ENCODE measurements at regions not wholly inside any gene's neighbourhood (a gene's known extent, or its start where the extent isn't known, plus 50 kb on each side); places are given as distances from the start of the nearest gene placed in this dataset.

DNA sequence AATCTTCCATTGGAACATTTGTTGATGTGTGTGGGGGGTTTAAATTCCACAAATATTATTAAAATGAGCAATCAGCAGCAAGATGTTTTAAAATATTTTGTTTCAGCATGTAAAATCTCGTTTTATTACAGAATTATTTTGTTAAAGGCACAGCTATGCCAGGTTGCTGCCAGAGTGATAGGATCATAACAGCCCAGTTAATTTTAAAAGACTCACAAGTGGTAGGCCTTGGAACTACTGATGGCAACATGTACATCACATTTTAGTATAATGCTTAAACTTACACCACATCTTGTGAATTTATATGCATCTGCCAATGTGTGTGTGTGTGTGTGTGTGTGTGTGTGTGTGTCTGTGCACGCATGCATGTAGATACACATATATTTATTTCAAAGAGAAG lies 97.8 kb upstream of the SPRY1 start:
- H3K23ac ChIP-seq (ENCODE audit: low read depth, low read length) = no peak overlapping the region
- DNase-seq (no peak), ATAC-seq (ENCODE audit: low read depth) (peak; percentile 56)
- H4K20me1 ChIP-seq (ENCODE audit: insufficient read depth, low read length) = no peaks in the 10 kb centered on the region
- no peak overlapping the region for H2AK9ac ChIP-seq (replicated peaks; ENCODE audit: low read depth, low read length, poor library complexity)
- no peaks in the 10 kb centered on the region; the same call in 1 of the 2 replicates for H3K9me1 ChIP-seq (ENCODE audit: insufficient read depth, low read length)
- no peaks in the 10 kb centered on the region for H3K36me3 ChIP-seq (ENCODE audit: control insufficient read depth, insufficient read depth, low read length)
- no peak overlapping the region for H4K91ac ChIP-seq (ENCODE audit: insufficient read depth, low read depth, low read length)
- H3K14ac ChIP-seq (replicated peaks; ENCODE audit: low read depth, low read length) = no peak overlapping the region
- in situ Hi-C loops (cut with MboI; ENCODE audit: low sequenced_read_pairs) (no loop called here), intact Hi-C loops (cut with micrococcal nuclease) (no loop called here), dilution Hi-C loops (cut with HindIII; ENCODE audit: low sequenced_read_pairs, unreplicated experiment) (no loop called here)
- no peak overlapping the region for H3K56ac ChIP-seq (ENCODE audit: extremely low read depth, insufficient read depth, low read length)
- H3K9ac ChIP-seq (ENCODE audit: low read depth, low read length) = no peak overlapping the region
- H2AFZ ChIP-seq (replicated peaks; ENCODE audit: low read length, poor library complexity) = no peak overlapping the region
- CTCF ChIA-PET = no interaction called here
- no peak overlapping the region for H3K4me3 ChIP-seq (ENCODE audit: insufficient read depth, low read depth, low read length)
- no peak for TF ChIP-seq RAD21 (IDR thresholded peaks at IDR 0.05; ENCODE audit: low read length)
- TF ChIP-seq POLR2A (IDR thresholded peaks at IDR 0.05; ENCODE audit: low read depth, low read length) = no peak
- no peak for TF ChIP-seq MXI1 (IDR thresholded peaks at IDR 0.05; ENCODE audit: borderline replicate concordance, low read depth, low read length)
- TF ChIP-seq MAZ (IDR thresholded peaks at IDR 0.05; ENCODE audit: borderline replicate concordance, low read depth, low read length) = no peak
- TF ChIP-seq RCOR1 (IDR thresholded peaks at IDR 0.05; ENCODE audit: insufficient replicate concordance, low read length) = no peak
- TF ChIP-seq RFX5 (IDR thresholded peaks at IDR 0.05; ENCODE audit: low read depth, low read length) = no peak
- TF ChIP-seq, protein P1, sequence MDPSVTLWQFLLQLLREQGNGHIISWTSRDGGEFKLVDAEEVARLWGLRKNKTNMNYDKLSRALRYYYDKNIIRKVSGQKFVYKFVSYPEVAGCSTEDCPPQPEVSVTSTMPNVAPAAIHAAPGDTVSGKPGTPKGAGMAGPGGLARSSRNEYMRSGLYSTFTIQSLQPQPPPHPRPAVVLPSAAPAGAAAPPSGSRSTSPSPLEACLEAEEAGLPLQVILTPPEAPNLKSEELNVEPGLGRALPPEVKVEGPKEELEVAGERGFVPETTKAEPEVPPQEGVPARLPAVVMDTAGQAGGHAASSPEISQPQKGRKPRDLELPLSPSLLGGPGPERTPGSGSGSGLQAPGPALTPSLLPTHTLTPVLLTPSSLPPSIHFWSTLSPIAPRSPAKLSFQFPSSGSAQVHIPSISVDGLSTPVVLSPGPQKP (IDR thresholded peaks at IDR 0.05; ENCODE audit: borderline replicate concordance, low read depth, low read length) = no peak
- TF ChIP-seq NFE2L2 (IDR thresholded peaks at IDR 0.05; ENCODE audit: low read depth, low read length) = no peak
- TF ChIP-seq FOS (IDR thresholded peaks at IDR 0.05; ENCODE audit: low read depth, low read length) = no peak
- TF ChIP-seq, protein P2, sequence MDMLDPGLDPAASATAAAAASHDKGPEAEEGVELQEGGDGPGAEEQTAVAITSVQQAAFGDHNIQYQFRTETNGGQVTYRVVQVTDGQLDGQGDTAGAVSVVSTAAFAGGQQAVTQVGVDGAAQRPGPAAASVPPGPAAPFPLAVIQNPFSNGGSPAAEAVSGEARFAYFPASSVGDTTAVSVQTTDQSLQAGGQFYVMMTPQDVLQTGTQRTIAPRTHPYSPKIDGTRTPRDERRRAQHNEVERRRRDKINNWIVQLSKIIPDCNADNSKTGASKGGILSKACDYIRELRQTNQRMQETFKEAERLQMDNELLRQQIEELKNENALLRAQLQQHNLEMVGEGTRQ (IDR thresholded peaks at IDR 0.05; ENCODE audit: low read depth, low read length) = no peak
- no peak for TF ChIP-seq SMC3 (IDR thresholded peaks at IDR 0.05; ENCODE audit: low read depth, low read length)
- TF ChIP-seq MAFK (IDR thresholded peaks at IDR 0.05; ENCODE audit: low read depth, low read length) = no peak
- TF ChIP-seq, protein P3, sequence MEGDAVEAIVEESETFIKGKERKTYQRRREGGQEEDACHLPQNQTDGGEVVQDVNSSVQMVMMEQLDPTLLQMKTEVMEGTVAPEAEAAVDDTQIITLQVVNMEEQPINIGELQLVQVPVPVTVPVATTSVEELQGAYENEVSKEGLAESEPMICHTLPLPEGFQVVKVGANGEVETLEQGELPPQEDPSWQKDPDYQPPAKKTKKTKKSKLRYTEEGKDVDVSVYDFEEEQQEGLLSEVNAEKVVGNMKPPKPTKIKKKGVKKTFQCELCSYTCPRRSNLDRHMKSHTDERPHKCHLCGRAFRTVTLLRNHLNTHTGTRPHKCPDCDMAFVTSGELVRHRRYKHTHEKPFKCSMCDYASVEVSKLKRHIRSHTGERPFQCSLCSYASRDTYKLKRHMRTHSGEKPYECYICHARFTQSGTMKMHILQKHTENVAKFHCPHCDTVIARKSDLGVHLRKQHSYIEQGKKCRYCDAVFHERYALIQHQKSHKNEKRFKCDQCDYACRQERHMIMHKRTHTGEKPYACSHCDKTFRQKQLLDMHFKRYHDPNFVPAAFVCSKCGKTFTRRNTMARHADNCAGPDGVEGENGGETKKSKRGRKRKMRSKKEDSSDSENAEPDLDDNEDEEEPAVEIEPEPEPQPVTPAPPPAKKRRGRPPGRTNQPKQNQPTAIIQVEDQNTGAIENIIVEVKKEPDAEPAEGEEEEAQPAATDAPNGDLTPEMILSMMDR (conservative IDR thresholded peaks at IDR 0.05; ENCODE audit: low read depth, low read length) = no peak
- no peak for TF ChIP-seq BHLHE40 (IDR thresholded peaks at IDR 0.05; ENCODE audit: low read depth, low read length)
- TF ChIP-seq CHD1 (IDR thresholded peaks at IDR 0.05; ENCODE audit: low read depth, low read length) = no peak
- no peak for TF ChIP-seq CEBPB (IDR thresholded peaks at IDR 0.05; ENCODE audit: low read depth, low read length)
- no peak overlapping the region for H2BK120ac ChIP-seq (ENCODE audit: low read depth, low read length)
- H3K18ac ChIP-seq (ENCODE audit: low read depth, low read length) = peak overlapping the region; percentile 67
- no peak overlapping the region for H3K4me2 ChIP-seq (ENCODE audit: low read depth, low read length)
- no peaks in the 10 kb centered on the region for H3K9me3 ChIP-seq (ENCODE audit: control insufficient read depth, insufficient read depth, low read length)
- no peak overlapping the region for H3K4ac ChIP-seq (ENCODE audit: low read depth, low read length)
- peak overlapping the region; percentile 1 for H2BK5ac ChIP-seq (ENCODE audit: low read depth, low read length, poor library complexity, severe bottlenecking)
- no peak overlapping the region for H4K5ac ChIP-seq (ENCODE audit: low read depth, low read length)
- H3K27ac ChIP-seq (ENCODE audit: insufficient read depth, low read length) = peak overlapping the region; percentile 64; the same call in 1 of the 2 replicates
- no peak overlapping the region for H2AK5ac ChIP-seq (ENCODE audit: low read depth, low read length)
- no peak overlapping the region for H4K8ac ChIP-seq (ENCODE audit: low read depth in 2 of 2, low read length in 2 of 2)
- H3K4me1 ChIP-seq (ENCODE audit: control insufficient read depth, insufficient read depth, low read length) = peaks cover 4% of the 10 kb centered on the region; the same call in 1 of the 2 replicates
- no peak overlapping the region for H2BK15ac ChIP-seq (ENCODE audit: low read depth, low read length)
- no CpG with 5 or more reads among the region's 2 CpGs for WGBS, 2 experiments (ENCODE audit: extremely low coverage in 2 of 2, insufficient read length in 1 of 2)
- BruUV-seq (replicated peaks) = no TSS peak
- no peaks in the 10 kb centered on the region for H3K27me3 ChIP-seq (ENCODE audit: control insufficient read depth, insufficient read depth, low read length)
- H3K79me1 ChIP-seq (ENCODE audit: low read depth in 1 of 2, low read length in 2 of 2) = no peaks in the 10 kb centered on the region
- no peak overlapping the region for H2BK20ac ChIP-seq (ENCODE audit: low read depth, low read length)
- POLR2A ChIA-PET (ENCODE audit: unreplicated experiment) = no interaction called here
